H1 (cell line): ENCODE measurements at regions not wholly inside any gene's neighbourhood (a gene's known extent, or its start where the extent isn't known, plus 50 kb on each side); places are given as distances from the start of the nearest gene placed in this dataset.

Experiments
- CTCF ChIA-PET: fragments of 300-600 bp; sonication (Branson Sonifier 250); formaldehyde crosslinking; loops from one replicate; lab custom pipeline; 2021; ENCODE audit not compliant: partially characterized antibody; lab: Charles Lee
- POLR2A ChIA-PET: fragments of 300-600 bp; sonication (Branson Sonifier 250); formaldehyde crosslinking; loops from one replicate; lab custom pipeline; 2021; ENCODE audit warnings: inconsistent platforms; ENCODE audit not compliant: partially characterized antibody; lab: Charles Lee
- DNase-seq, 2 experiments: peaks; one replicate each; pipeline versions ENCODE4 v3.0.0 to v3.0.0-alpha.2; 2010 to 2022; ENCODE audit warnings: low spot score in 2 of 2, low read depth in 1 of 2, mixed read lengths in 1 of 2
- FAIRE-seq: peaks from 2 replicates; lab custom pipeline; 2011; peaks lifted over from hg19 to GRCh38; lab: Jason Lieb, UNC
- H2AFZ ChIP-seq: 2 replicates; pipeline ENCODE4 v1.8.1; 2012; ENCODE audit warnings: low read length, inconsistent platforms
- H2AK5ac ChIP-seq: 2 replicates; pipeline ENCODE4 v1.6.1; 2013; ENCODE audit warnings: low read depth, low read length
- H2BK120ac ChIP-seq: replicated peaks from 2 replicates; pipeline ENCODE3; 2013; ENCODE audit warnings: low read depth, low read length, inconsistent platforms
- H2BK12ac ChIP-seq: 2 replicates; pipeline ENCODE4 v1.6.1; 2013; ENCODE audit warnings: low read depth, low read length
- H2BK15ac ChIP-seq: 2 replicates; pipeline ENCODE4 v1.6.1; 2013; ENCODE audit warnings: low read length
- H2BK20ac ChIP-seq: 2 replicates; pipeline ENCODE4 v1.6.1; 2013; ENCODE audit warnings: low read length
- H2BK5ac ChIP-seq: 2 replicates; pipeline ENCODE4 v1.6.1; 2013; ENCODE audit warnings: low read depth, low read length
- H3K14ac ChIP-seq: 2 replicates; pipeline ENCODE4 v1.6.1; 2013; ENCODE audit warnings: inconsistent platforms; ENCODE audit not compliant: insufficient read length
- H3K18ac ChIP-seq: 2 replicates; pipeline ENCODE4 v1.6.1; 2013; ENCODE audit warnings: low read length; ENCODE audit errors: extremely low read depth
- H3K23ac ChIP-seq: 2 replicates; pipeline ENCODE4 v1.6.1; 2013; ENCODE audit warnings: inconsistent platforms; ENCODE audit not compliant: insufficient read length
- H3K23me2 ChIP-seq: 2 replicates; pipeline ENCODE4 v1.6.1; 2013; ENCODE audit warnings: low read depth, low read length
- H3K27ac ChIP-seq: 2 replicates; pipeline ENCODE4 v1.6.1; 2011; ENCODE audit warnings: low read depth, low read length, inconsistent platforms
- H3K27me3 ChIP-seq, 4 experiments: replicated peaks in 1 of 4; 1 replicate in 1 of 4; 2 replicates in 3 of 4; pipeline versions ENCODE4 v1.6.1 to v1.8.1; 2011 to 2013; ENCODE audit warnings: low read length in 3 of 4, mild to moderate bottlenecking in 3 of 4, inconsistent platforms in 2 of 4, mixed read lengths in 2 of 4, moderate library complexity in 1 of 4; ENCODE audit not compliant: control insufficient read depth in 3 of 4, insufficient read depth in 3 of 4; ENCODE audit errors: extremely low read depth in 1 of 4
- H3K36me3 ChIP-seq, 4 experiments: 2 replicates each; pipeline versions ENCODE4 v1.6.1 to v1.8.1; 2011 to 2013; ENCODE audit warnings: mild to moderate bottlenecking in 4 of 4, low read length in 3 of 4, moderate library complexity in 2 of 4, control low read depth in 1 of 4, inconsistent platforms in 1 of 4; ENCODE audit not compliant: insufficient read depth in 4 of 4, control insufficient read depth in 2 of 4
- H3K4ac ChIP-seq: replicated peaks from 2 replicates; pipeline ENCODE3; 2013; ENCODE audit warnings: low read length, low read depth, mixed read lengths, inconsistent platforms; ENCODE audit not compliant: insufficient read length
- H3K4me1 ChIP-seq, 4 experiments: replicated peaks in 1 of 4; 1 replicate in 1 of 4; 2 replicates in 3 of 4; pipeline versions ENCODE4 v1.6.1 to v1.8.1; 2011 to 2013; ENCODE audit warnings: low read length in 3 of 4, inconsistent platforms in 2 of 4, mixed read lengths in 1 of 4; ENCODE audit not compliant: insufficient read depth in 4 of 4, control insufficient read depth in 3 of 4
- H3K4me2 ChIP-seq, 2 experiments: 2 replicates each; pipeline versions ENCODE4 v1.6.1 to v1.8.1; 2011 to 2013; ENCODE audit warnings: low read depth in 2 of 2, low read length in 2 of 2, control low read depth in 1 of 2, inconsistent platforms in 1 of 2, mild to moderate bottlenecking in 1 of 2; ENCODE audit not compliant: insufficient read depth in 1 of 2
- H3K4me3 ChIP-seq, 4 experiments: fragments of 200-600, 300-600 bp in 1 of 4; sonication (generic), shearing (Covaris generic), sonication (Bioruptor Twin) in 1 of 4; 2 replicates each; pipeline versions ENCODE4 v1.5.1 to v1.8.1; 2011 to 2016; ENCODE audit warnings: low read length in 4 of 4, low read depth in 3 of 4, control low read depth in 2 of 4, inconsistent platforms in 2 of 4, mild to moderate bottlenecking in 2 of 4, mixed read lengths in 1 of 4, moderate library complexity in 1 of 4; ENCODE audit not compliant: insufficient read depth in 2 of 4; ENCODE audit errors: extremely low read depth in 1 of 4
- H3K56ac ChIP-seq: replicated peaks from 2 replicates; pipeline ENCODE3; 2013; ENCODE audit warnings: low read depth, mild to moderate bottlenecking, mixed read lengths, low read length, inconsistent platforms; ENCODE audit not compliant: insufficient read length
- H3K79me1 ChIP-seq: 2 replicates; pipeline ENCODE4 v1.6.1; 2013; ENCODE audit warnings: low read depth, low read length, control low read depth
- H3K79me2 ChIP-seq, 2 experiments: 2 replicates each; pipeline versions ENCODE4 v1.6.1 to v1.8.1; 2012 to 2013; ENCODE audit warnings: low read length in 2 of 2, mild to moderate bottlenecking in 2 of 2, inconsistent platforms in 1 of 2; ENCODE audit not compliant: insufficient read depth in 2 of 2, control insufficient read depth in 1 of 2
- H3K9ac ChIP-seq, 4 experiments: replicated peaks in 1 of 4; 1 replicate in 1 of 4; 2 replicates in 3 of 4; pipeline versions ENCODE4 v1.6.1 to v1.8.1; 2011 to 2013; ENCODE audit warnings: low read depth in 3 of 4, low read length in 3 of 4, control low read depth in 2 of 4, mild to moderate bottlenecking in 2 of 4, moderate library complexity in 2 of 4, inconsistent platforms in 1 of 4; ENCODE audit errors: extremely low read depth in 1 of 4
- H3K9me3 ChIP-seq, 2 experiments: 2 replicates each; pipeline versions ENCODE4 v1.6.1 to v1.8.1; 2012 to 2013; ENCODE audit warnings: mild to moderate bottlenecking in 2 of 2, moderate library complexity in 2 of 2, control low read depth in 1 of 2, inconsistent platforms in 1 of 2, low read depth in 1 of 2, low read length in 1 of 2, mixed read lengths in 1 of 2; ENCODE audit not compliant: insufficient read depth in 2 of 2
- H4K20me1 ChIP-seq, 2 experiments: replicated peaks in 1 of 2; 2 replicates each; pipeline versions ENCODE3 to v1.8.1; 2011 to 2013; ENCODE audit warnings: inconsistent platforms in 2 of 2, low read length in 2 of 2, mild to moderate bottlenecking in 1 of 2; ENCODE audit not compliant: insufficient read depth in 2 of 2, control insufficient read depth in 1 of 2
- H4K5ac ChIP-seq: 2 replicates; pipeline ENCODE4 v1.6.1; 2013; ENCODE audit warnings: low read length, low read depth, mixed read lengths, inconsistent platforms; ENCODE audit not compliant: insufficient read length
- H4K8ac ChIP-seq: 2 replicates; pipeline ENCODE4 v1.8.0; 2013; ENCODE audit warnings: mild to moderate bottlenecking, moderate library complexity, low read length, inconsistent platforms; ENCODE audit not compliant: insufficient read depth; ENCODE audit errors: extremely low read depth
- H4K91ac ChIP-seq: replicated peaks from 2 replicates; pipeline ENCODE3; 2013; ENCODE audit warnings: low read length, mixed read lengths, inconsistent platforms; ENCODE audit not compliant: insufficient read length
- ASH2L ChIP-seq: fragments of 200-600, 300-600 bp; sonication (generic); IDR thresholded peaks from one replicate; pipeline ENCODE4 v1.7.1; 2017; ENCODE audit warnings: low read length
- ATF3 ChIP-seq: IDR thresholded peaks from 2 replicates; pipeline ENCODE4 v1.6.1; 2011; ENCODE audit warnings: low read depth, mild to moderate bottlenecking, low read length; ENCODE audit not compliant: insufficient read depth
- CHD1 ChIP-seq: IDR thresholded peaks from 2 replicates; pipeline ENCODE4 v1.6.1; 2012; ENCODE audit warnings: low read depth, low read length, improper control_type of control experiment
- E2F6 ChIP-seq: IDR thresholded peaks from 2 replicates; pipeline ENCODE4 v1.6.1; 2012; ENCODE audit warnings: inconsistent platforms
- FOSL1 ChIP-seq: IDR thresholded peaks from 2 replicates; pipeline ENCODE4 v1.6.1; 2011; ENCODE audit warnings: mild to moderate bottlenecking, low read depth, low read length, moderate library complexity; ENCODE audit not compliant: insufficient read depth
- POU5F1 ChIP-seq: IDR thresholded peaks from 2 replicates; pipeline ENCODE4 v1.6.1; 2011; ENCODE audit warnings: low read depth, mild to moderate bottlenecking, low read length, moderate library complexity
- RFX5 ChIP-seq: IDR thresholded peaks from 2 replicates; pipeline ENCODE4 v1.6.1; 2011; ENCODE audit warnings: low read depth, low read length, improper control_type of control experiment, borderline replicate concordance
- SAP30 ChIP-seq: fragments of 300-600 bp; sonication (generic); IDR thresholded peaks from 2 replicates; pipeline ENCODE4 v1.7.1; 2012; ENCODE audit warnings: low read length, moderate library complexity, mild to moderate bottlenecking, inconsistent platforms; ENCODE audit not compliant: insufficient read depth, insufficient replicate concordance
- SIX5 ChIP-seq: IDR thresholded peaks from 2 replicates; pipeline ENCODE4 v1.6.1; 2011; ENCODE audit warnings: mild to moderate bottlenecking, low read depth, low read length
- TAF7 ChIP-seq: optimal IDR thresholded peaks from 2 replicates; pipeline ENCODE3; 2011; ENCODE audit warnings: low read depth, mild to moderate bottlenecking, inconsistent platforms, low read length, moderate library complexity, borderline replicate concordance
- TEAD4 ChIP-seq: IDR thresholded peaks from 2 replicates; pipeline ENCODE4 v1.6.1; 2012; ENCODE audit warnings: low read depth, low read length, inconsistent platforms, mixed read lengths
- WGBS, 2 experiments: shearing (Covaris generic) in 1 of 2; methylation state at CpG; one replicate each; pipeline versions ENCODE4 v1.1.6 to v1.1.7; 2013 to 2015; ENCODE audit warnings: low lambda C conversion rate in 2 of 2, mixed read lengths in 2 of 2, inconsistent platforms in 1 of 2, low coverage in 1 of 2, missing lambda C conversion rate in 1 of 2; ENCODE audit not compliant: insufficient replicate concordance in 2 of 2, insufficient coverage in 1 of 2, insufficient read length in 1 of 2; ENCODE audit errors: extremely low coverage in 1 of 2, missing lambda C conversion rate in 1 of 2; 5-methylcytosine and 5-hydroxymethylcytosine counted together
- TF ChIP-seq, protein P1 (sequence below): IDR thresholded peaks from 2 replicates; pipeline ENCODE4 v1.6.1; 2012; ENCODE audit warnings: inconsistent platforms

DNA sequence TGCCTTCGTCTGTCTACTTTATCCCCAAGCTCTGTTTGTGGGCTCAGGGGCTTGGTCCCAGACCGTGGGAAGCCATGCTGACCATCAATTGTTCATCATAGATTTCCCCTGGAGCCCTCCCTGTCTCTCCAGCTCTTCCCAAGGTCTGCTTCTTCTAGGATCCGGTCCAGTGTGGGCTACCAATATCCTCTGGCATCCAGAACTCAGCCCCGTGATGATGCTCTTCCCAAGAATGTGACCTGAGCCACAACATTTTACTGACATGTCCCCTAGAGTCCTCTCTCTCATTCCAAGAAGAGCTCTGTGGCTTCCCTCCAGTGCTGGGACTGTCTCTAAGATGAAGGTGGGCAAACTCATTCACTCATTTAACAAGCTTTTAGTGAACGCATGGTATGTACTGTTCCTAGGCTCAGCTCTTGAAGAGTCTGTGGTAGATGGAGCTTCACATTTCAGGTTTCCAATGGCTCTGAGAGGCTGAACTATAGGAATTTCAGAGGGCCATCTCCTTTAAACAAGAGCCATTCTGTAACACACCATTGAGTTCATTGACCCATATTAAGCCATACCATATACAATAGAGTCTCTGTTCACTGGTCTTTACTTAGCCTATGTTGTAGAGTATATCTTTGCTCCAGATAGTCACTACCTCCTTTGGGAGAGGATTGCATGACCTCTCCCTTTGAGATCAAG lies 142.0 kb upstream of the APCDD1 start:
- Histone ChIP-seq H2BK120ac (no peak overlapping the region), H3K36me3 (no peaks in the 10 kb centered on the region), H2BK20ac (no peak overlapping the region), H4K8ac (no peak overlapping the region), H3K4ac (no peak overlapping the region), H3K79me2 (no peaks in the 10 kb centered on the region), H3K18ac (no peak overlapping the region), H3K27me3 (no peaks in the 10 kb centered on the region; a peak in 1 of 7 replicates), H4K5ac (no peak overlapping the region), H2BK5ac (no peak overlapping the region), H3K4me2 (no peak overlapping the region), H3K4me1 (peaks cover 1 to 5% (median 3%) of the 10 kb centered on the region in 4 experiments; a peak in 4 of 7 replicates), H2AFZ (no peak overlapping the region), H3K27ac (no peak overlapping the region), H3K56ac (no peak overlapping the region), H2AK5ac (no peak overlapping the region), H4K20me1 (no peaks in the 10 kb centered on the region), H3K9ac (no peak overlapping the region), H3K14ac (no peak overlapping the region), H2BK12ac (no peak overlapping the region), H3K23ac (no peak overlapping the region), H4K91ac (no peak overlapping the region), H2BK15ac (no peak overlapping the region), H3K4me3 (no peak overlapping the region), H3K79me1 (no peaks in the 10 kb centered on the region), H3K9me3 (0 out of 4 replicates have a peak, but pooled peaks cover 0 to 2% of the 10 kb centered on the region in 2 experiments), H3K23me2 (no peaks in the 10 kb centered on the region)
- WGBS, 2 experiments: 88% methylated on average over 5 of the region's 5 CpGs; no CpG with 5 or more reads in 1 of the 2 experiments
- no peak for FAIRE-seq
- no peak for DNase-seq
- ChIA-PET CTCF (interaction anchor here (0.6 to 1.8 kb wide), 4 partner anchors 9 to 105 kb away, joined by 3 to 4 read pairs (median 3); no protein-coding TSS in a partner anchor), POLR2A (no interaction called here)
- TF ChIP-seq ATF3: no peak
- TF ChIP-seq ASH2L: no peak
- no peak for TF ChIP-seq TEAD4
- no peak for TF ChIP-seq POU5F1
- no peak for TF ChIP-seq TAF7
- TF ChIP-seq SIX5: no peak
- TF ChIP-seq, protein P1, sequence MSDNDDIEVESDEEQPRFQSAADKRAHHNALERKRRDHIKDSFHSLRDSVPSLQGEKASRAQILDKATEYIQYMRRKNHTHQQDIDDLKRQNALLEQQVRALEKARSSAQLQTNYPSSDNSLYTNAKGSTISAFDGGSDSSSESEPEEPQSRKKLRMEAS: no peak
- no peak for TF ChIP-seq CHD1
- TF ChIP-seq FOSL1: no peak
- TF ChIP-seq SAP30: no peak
- no peak for TF ChIP-seq E2F6
- no peak for TF ChIP-seq RFX5
